Stomach (tissue), 4 donors: ENCODE measurements at regions not wholly inside any gene's neighbourhood (a gene's known extent, or its start where the extent isn't known, plus 50 kb on each side); places are given as distances from the start of the nearest gene placed in this dataset.

Source experiments
- EP300 ChIP-seq: sonication (generic); formaldehyde crosslinking; IDR thresholded peaks from one replicate; pipeline ENCODE4 v1.6.1; 2017; ENCODE audit warnings: antibody characterized with exemption
- POLR2A ChIP-seq, 4 donors: fragments of 450-650 bp; IDR thresholded peaks; one replicate each; pipeline ENCODE4 v1.6.1; 2016; ENCODE audit warnings: antibody characterized with exemption in 4 of 4, control low read depth in 2 of 4, mild to moderate bottlenecking in 1 of 4, moderate library complexity in 1 of 4
- POLR2AphosphoS5 ChIP-seq, 3 donors: sonication (generic); formaldehyde crosslinking; IDR thresholded peaks; one replicate each; pipeline ENCODE4 v1.6.1; 2016; ENCODE audit warnings: antibody characterized with exemption in 3 of 3
- TF ChIP-seq, protein P1 (sequence below), 7 experiments: fragments of 450-650 bp in 4 of 7; fragments of 200-600 bp in 3 of 7; sonication (generic) in 3 of 7; IDR thresholded peaks; one replicate each; pipeline ENCODE4 v1.5.1; 2016 to 2019; ENCODE audit warnings: antibody characterized with exemption in 7 of 7, control low read depth in 2 of 7, mild to moderate bottlenecking in 1 of 7

DNA sequence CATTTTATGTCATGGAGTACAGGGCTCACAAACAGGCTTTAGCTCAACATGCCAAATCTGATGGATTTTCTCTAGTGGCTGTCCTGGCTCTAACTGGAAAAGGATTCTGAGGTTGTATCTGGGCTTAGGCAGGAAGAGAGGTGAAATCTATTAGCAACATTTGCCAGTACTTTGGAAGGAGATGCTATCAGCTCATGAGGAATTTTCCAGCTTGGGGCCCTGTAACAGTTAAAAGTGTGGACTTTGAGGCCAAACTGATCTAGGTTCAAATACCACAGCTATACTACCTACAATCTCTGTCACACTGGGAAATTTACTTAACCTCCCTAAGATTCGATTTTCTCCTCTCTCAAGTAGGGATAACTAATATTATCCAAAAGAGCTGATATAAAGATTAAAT is 119.0 kb upstream of the HCCS start:
- TF ChIP-seq POLR2A (IDR thresholded peaks at IDR 0.05) (no peak), POLR2AphosphoS5 (IDR thresholded peaks at IDR 0.05) (no peak), EP300 (no peak)
- TF ChIP-seq, protein P1, sequence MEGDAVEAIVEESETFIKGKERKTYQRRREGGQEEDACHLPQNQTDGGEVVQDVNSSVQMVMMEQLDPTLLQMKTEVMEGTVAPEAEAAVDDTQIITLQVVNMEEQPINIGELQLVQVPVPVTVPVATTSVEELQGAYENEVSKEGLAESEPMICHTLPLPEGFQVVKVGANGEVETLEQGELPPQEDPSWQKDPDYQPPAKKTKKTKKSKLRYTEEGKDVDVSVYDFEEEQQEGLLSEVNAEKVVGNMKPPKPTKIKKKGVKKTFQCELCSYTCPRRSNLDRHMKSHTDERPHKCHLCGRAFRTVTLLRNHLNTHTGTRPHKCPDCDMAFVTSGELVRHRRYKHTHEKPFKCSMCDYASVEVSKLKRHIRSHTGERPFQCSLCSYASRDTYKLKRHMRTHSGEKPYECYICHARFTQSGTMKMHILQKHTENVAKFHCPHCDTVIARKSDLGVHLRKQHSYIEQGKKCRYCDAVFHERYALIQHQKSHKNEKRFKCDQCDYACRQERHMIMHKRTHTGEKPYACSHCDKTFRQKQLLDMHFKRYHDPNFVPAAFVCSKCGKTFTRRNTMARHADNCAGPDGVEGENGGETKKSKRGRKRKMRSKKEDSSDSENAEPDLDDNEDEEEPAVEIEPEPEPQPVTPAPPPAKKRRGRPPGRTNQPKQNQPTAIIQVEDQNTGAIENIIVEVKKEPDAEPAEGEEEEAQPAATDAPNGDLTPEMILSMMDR (IDR thresholded peaks at IDR 0.05): no peak
